ENCODE measurements at regions not wholly inside any gene's neighbourhood (a gene's known extent, or its start where the extent isn't known, plus 50 kb on each side); places are given as distances from the start of the nearest gene placed in this dataset.
"Not testable (repeated sequence)": the region's sequence is repeated elsewhere in the genome, so short reads cannot be mapped to it uniquely, and the experiment has no call there.

DNA sequence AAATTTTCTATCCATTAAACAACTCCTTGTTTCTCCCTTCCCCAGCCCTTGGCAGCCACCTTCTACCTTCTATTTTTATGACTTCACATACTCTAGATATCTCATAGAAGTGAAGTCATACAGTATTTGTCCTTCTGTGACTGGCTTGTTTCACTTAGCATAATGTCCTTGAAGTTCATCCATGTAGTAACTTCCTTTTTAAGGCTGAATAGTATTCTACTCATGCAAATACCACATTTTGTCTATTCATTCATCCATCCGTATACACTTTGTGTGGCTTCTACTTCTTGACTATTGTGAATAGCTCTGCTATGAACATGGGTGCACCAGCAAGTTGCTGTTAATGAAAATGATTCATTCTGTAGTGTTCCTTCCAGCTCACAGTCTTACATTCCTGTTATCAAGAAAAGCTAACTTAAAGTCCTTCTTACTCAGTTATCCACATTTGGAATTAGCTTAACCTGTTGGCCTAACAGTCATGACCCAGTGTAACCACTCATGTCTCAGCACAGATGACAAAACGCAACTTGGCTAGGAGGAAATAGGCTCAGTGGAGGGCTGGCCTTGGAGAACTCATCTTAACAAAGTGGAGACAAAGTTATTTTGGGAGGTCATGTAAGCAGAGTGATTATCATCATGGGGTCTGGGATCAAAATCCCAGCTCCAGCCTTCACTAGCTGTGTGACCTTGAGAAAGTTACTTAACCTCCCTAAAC lies 129.7 kb upstream of the MAP3K1 start:
- DNase-seq, result no peak

DNA sequence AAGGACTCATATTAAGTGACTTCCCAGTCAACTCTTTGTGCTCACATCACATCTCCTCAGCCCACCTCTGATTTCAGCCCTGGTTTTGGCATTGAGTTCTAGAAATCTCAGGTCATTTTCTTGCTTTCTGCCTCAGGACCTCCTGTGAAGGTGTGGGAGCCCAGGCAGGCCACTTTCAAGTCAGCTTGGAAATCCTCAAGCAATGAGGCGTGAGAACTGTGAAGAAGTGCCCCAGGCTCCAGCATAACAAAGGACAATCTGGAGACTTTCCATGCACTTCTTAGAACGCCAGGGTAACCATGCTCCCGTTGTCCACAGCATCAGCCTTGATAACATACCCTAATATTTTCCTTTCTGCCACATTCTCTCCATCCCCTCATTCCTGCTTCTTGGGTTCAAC lies 131.2 kb upstream of the MAP3K1 start:
- no peak for DNase-seq

DNA sequence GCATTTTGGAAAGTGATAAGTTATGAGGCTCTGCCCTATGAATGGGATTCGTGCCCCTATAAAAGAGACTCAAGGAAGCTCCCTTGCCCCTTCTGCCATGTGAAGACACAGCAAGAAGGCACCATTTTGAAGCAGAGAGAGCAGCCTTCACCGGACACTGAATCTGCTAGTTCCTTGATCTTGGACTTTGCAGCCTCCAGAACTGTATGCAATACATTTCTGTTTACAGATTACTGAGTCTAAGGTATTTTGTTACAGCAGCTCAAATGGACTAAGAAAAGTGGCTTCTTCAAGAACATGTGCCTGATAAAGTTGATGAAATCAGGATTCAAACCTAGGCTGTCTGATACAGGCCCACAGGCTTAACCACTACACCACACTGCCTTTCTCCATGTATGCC lies 131.6 kb upstream of the MAP3K1 start:
- DNase-seq, result no peak

DNA sequence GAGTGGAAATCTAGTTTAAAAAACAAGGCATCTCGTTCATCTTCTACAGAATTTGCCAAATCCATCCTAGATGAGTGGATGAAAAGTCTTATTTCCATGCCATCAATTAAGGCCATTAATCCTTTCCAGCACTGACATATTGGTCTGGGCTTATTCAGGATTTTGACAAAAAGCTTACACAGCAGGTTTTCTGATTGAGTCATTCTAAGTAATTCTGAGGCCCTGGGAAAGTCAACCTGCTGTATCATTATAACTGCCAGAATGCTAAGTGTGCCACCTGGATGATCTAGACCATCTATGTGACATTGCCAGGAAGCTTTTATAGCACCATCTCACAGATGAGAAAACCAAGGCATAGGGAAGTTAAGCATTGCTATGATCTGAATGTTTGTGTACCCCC lies 132.1 kb upstream of the MAP3K1 start:
- DNase-seq, result no peak

DNA sequence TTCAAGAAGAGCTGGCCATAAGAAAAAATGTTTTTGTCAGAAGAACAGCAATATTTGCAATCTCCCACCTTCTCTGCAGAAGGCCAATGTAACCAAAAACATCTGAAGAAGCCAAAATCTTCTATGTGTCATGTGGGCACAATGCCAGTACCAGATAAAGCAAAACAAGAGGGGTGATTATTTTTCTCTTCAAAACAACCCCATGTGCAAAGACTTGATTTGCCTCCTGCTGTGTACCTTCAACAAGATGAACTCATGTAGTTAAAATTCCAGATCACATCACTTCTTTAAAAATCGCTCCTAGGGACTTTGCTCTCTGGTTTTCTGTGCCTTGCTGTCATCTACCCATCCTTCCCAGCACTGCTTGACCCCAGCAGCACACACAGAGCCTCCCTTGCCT lies 134.0 kb upstream of the MAP3K1 start:
- no peak for DNase-seq

DNA sequence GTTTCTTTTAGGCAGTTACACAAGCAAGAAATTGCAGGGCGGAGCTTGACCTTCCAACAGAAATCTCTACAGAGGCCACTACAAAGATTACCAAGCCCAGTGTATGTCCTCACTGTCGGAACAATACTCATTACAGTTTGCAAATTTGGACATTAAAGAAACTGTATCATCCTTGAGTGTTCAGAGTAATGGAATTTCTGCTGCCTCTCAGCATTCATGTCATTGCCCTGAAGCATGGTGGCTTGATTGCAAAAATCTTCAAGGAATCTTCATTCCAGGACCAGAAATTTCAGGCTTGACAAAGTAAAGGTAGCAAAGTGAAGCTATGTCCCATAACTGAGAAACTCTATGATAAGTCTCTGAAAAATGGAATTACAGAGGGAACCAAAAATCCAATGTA lies 134.6 kb upstream of the MAP3K1 start:
- DNase-seq, result no peak

DNA sequence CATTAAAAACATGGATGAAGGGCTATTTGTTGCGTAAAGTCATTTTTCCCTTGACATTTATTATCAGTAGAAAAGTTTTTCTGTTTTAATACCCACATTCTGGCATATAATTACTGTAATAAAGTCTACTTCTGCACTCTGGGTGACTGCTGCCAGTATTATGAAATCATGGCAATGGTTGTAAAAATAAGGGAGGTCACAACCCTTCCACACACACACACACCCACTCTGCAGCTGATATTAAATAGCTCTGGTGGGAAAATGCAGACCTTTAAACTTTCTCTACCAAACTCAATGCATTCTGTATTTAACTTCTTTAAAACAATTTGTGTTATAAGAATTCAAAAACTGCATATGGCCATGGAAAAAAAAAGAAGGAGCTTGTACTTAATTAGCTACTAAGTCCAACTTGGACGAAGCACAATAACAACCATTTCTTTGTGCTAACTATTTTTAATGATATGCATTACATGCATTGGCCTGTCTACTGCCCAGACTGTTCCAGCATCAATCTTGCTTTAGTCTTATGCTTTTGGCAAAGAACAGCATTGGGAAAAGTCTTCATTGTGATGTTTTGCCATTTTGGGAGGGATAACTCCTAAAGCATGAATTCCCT lies 137.6 kb upstream of the MAP3K1 start:
- no peak for DNase-seq

DNA sequence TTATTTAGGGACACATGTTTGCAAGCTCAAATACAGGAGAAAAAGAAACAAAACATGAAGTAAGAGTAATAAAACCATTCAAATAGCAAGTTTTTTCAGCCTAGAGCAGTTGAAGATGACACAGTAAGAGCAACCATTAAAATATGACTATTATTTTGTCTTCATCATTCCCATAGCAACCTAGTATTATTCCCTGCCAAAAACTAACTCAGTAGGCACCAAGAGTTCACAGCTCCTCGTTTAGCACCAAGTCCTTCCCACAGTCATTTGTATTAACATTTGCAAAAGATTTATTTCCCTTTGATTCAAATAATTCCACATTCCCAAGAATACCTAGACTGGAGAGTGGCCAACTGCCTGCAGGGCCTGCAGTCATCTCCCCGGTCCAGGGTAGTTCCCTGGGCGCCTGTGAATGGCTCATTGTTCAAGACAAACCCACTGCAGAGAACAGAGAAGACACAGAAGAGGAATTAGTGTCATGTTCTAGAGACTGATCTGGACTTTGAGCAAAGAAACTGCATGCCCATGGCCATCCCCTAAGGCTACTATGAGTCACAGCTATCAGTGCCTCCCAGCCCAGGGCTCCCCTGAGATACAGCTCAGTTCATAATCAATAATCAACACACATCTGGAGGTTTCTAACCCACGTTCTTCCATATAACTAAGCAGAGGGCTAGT lies 139.1 kb upstream of the MAP3K1 start:
- no peak for DNase-seq

DNA sequence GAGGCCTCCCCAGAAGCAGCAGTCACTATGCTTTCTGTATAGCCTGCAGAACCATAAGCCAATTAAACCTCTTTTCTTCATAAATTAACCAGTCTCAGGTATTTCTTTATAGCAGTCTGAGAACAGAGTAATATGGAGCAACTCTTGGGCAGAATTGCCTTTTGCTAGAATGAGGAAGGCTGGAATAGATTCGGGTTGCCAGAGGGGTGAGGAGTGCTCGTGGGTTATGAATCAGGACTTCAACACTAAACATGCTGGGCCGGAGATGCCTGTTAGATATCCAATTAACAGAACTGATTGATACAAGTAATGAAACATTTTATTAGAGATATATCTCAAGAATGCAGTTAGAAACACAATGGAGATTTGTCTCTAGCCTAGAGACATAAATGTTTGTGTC lies 140.9 kb upstream of the MAP3K1 start:
- DNase-seq, result no peak

DNA sequence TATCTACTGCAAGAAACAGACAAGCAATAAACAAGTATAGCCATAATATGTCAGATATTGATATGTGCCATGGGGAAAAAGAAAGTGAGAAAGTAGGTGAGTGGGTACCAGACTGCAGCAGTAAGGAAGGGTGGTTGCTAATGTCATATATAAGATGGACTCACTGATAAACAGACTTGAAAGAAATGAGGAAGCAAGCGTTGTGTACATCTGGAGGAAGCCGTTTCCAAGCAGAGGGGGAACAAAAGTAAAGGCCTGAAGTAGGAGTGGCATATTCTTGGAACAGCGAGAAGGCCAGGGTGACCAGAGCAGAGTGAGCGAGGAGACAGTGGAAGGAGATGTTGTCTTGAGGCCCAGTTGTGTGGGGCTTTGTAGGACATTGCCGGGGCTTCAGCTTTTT lies 142.2 kb upstream of the MAP3K1 start:
- DNase-seq, result no peak

DNA sequence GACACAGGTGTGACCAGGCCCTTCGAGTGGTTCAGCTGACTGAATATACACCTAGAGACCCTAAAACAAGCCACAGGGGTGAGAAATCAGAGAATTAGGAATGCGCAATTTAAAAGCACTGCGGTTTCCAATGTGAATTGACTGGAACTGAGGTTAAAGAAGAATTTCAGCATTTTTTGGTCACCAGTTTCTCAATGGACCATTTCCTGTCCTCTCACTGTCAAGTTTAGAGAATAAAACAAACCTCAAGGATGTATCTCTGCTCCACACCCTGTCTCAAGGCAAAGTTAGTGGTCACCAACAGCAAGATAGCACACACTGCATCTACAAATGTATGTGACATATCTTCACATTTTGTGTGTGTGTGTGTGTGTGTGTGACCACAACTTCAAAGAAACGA lies 143.8 kb upstream of the MAP3K1 start:
- DNase-seq, result no peak

DNA sequence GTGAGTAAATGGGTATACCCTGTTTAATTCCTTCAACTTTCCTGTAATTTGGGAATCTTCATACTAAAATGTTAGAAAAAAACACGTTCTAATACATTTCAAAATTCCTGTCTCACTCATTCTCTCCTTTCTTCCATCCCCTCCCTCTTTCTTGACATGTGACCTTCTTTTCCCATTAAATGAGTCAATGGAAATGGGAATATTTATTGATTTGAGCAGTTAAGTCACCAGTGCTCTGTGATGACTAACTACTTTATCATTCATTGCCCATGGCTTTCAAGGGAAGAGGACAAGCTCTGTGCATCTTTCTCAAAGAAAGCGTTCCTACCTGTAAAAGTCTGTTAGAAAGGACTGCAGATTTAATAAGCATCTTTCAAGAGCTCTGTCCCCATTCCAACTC lies 144.4 kb upstream of the MAP3K1 start:
- DNase-seq, result no peak

DNA sequence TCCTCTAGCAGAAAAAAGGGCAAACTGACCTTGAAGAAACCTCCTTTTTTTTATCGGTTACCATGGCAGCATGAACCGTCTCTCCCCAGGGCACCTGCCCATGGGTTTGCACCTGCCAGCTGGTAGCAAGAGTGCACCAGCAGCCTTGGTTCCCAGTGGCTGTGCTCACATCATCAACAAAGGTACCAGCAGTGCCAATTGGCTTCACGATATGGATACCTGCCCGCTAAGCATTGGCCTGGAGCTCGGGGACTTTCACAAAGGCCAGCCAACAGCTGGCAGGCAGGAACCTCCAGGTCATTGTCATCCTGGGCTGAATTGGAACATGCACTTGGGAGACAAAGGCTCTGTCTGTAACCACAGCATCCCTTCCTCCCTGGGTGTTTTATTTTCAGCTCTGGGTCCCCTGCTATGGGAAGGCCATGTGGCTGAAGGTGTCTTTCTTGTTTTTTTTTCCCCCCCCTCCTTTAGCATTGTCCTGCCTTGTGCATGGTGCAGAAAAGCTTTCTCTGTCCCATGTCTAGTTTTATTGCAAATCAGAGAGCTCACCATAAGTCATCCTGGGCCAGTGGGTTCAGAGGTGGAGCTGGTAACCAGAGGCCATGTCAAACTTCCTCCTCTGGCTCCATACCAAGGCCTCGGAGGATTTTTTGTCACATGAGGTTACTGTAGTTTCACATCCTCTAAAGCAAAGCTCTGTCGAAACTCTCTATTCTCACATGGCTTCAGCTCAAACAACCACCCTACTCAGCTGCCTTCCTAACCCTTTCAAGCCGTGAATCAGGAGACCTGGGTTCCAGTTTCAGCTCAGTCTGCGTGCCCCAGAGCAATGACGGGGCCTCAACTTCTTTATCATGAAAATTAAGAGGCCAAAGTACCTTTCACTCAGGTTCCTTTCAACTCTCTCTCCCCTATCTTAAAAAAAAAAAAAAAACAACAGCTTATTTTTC lies 145.5 kb upstream of the MAP3K1 start:
- DNase-seq, result no peak

DNA sequence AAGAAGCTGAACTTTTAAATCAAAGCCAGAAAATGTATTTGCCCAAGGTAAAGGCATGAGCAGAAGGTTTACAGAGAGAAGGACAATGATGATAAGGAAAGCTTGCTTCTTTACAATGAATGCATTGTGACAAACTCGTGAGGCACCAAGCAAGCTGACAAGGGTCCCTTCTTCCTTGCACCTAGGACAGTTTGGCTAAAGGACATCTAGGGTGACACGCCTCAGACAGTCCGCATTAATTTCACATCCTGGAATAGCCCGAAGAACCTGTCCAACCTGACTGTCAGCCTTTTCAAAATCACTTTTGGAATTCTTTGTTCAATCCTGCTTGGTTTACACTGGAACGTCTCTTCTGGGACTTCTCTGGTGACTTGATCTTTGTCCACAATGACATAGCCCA lies 146.4 kb upstream of the MAP3K1 start:
- DNase-seq, result no peak

DNA sequence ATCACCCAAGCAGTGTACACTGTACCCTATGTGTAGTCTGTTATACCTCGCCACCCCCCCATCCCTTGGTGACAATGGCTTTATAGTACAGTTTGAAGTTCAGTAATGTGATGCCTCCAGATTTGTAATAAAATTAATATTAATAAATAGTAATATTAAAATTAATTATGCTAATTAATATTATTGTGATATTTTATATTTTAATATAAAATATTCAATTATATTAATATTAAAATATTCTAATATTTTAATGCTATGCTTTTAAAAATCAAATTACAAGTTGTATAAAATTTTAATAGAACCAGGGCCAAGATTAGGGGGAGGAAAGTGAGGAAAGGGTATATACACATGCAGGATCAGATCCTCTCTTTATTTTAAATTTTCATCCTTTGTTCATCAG lies 147.7 kb upstream of the MAP3K1 start:
- no peak for DNase-seq

DNA sequence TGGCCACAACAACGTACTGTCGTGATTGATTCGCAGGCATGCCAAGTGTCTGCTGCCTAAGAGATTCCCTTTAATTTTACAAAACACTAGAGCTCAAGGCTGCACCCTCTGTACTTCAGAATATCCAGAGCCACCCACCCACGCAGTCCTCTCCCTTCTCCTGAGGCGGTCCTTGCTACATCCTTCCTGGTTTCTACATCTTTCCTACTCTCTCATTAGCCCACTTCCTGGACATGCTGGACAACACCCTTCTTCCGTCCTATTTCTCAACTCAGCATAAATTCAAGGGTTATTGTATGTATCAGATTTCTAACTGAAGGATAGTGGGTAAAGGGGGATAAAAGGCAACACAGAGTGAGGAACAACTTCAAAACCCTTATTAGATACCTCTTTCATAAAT lies 148.4 kb upstream of the MAP3K1 start:
- no peak for DNase-seq

DNA sequence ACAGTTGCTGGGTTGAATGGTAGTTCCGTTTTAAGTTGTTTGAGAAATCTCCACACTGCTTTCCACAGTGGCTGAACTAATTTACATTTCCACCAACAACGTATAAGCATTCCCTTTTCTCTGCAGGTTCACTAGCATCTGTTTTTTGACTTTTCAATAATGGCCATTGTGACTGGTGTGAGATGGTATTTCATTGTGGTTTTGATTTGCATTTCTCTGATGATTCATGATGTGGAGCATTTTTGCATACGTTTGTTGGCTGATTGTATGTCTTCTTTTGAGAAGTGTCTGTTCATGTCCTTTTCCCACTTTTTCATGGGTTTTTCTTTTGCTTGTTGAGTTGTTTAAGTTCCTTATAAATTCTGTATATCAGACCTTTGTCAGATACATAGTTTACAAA lies 150.2 kb upstream of the MAP3K1 start:
- DNase-seq, result not testable (repeated sequence)

DNA sequence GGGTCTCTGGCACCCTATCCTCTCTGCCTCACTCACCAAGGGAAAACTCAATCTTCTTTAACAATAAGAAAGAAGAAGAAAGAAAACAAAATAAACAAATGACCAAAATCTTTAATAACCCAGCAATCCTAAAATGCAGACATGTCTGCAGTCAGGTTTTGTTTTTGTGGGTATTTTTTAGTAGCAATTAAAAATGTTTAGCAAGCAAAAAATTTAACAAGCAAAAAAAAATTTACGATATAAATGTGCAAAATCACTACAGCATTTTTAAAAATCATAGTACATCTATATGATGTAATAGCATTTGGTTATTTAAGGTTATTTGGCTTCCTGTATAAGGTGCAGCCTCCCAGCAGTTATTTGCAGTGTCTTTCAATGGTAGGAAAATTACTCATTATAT lies 151.3 kb upstream of the MAP3K1 start:
- no peak for DNase-seq

DNA sequence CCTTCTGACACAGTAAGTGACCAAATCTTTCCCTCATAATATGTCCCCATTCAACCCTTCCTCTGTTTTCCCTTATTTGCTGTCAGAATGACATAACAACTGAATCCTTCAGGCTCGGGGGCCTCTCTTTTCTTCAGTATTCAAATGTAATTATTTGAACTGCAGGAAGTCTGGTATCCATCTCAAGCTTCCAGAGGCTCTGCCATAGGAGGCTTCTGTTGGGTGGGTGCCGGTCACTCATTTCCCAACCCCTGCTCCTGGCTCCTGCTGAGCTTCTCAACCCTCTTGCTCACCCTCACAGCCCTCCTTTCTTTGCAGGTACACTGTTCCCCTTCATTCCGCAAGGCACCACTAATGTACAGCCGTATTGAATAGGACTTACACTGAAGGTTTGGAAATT lies 151.8 kb upstream of the MAP3K1 start:
- DNase-seq, result no peak

DNA sequence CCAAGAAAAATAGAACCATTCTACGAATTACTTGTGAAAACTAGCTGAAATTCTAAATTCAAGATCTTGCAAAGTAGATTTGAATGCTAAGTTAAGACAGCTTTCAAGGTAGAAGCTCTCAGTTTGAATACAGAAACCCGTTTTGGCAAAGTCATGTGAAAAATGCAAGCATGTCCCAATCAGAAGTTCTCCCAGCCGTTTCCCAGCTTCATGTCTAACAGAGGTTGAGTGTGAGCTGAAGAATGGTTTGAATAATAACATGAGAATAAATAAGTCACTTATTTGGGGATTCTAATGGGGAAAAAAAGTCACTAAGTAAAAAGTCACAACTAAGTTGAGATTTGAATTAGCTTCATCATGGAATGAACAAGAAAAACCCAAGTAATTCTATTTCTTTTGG lies 152.5 kb upstream of the MAP3K1 start:
- DNase-seq, result no peak

DNA sequence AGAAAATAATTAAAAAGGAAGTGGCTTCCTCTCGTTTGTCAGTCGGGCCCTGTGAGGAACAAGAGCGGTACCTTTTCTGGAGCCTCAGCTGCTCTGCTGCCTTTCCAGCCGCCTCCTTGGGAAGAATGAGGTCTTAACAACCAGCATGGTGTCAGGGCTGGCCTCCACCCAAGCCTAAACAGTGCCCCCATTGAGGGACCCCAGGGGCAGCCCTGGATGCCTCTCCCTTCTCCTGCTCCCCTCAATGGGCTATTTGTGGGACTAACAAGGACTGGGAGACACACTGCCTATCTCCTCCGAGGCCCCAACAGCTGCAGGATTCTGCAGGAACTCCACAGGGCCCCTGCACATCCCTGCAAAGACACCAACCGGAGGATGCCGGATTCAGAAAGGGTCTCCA lies 155.4 kb upstream of the MAP3K1 start:
- DNase-seq, result no peak

DNA sequence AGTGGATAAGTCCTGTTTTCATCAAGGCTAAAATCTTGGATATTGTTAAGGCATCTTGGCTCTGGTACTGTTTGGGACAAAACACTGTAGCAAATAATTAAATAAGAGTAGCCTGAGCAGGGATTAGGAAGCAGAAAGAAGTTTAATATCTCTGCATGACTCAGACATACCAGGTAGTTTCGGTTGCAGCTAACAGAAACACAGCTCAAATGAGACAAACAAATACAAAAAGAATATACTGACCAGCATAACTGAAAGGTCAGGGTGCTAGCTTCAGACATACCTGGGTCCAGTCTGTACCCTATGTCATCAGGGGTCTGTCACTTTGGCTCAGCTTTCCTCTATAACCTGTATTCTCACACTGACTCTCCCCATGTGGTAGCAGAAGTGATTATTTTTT lies 156.4 kb upstream of the MAP3K1 start:
- DNase-seq, result no peak
